HG03521 (cell line): ENCODE measurements at regions not wholly inside any gene's neighbourhood (a gene's known extent, or its start where the extent isn't known, plus 50 kb on each side); places are given as distances from the start of the nearest gene placed in this dataset.

Experiments
- ATAC-seq: cut with Tn5 transposase; IDR thresholded peaks from one replicate; pipeline ENCODE4 v1.9.1; 2021; ENCODE audit warnings: mild to moderate bottlenecking, moderate library complexity; ENCODE audit not compliant: unreplicated experiment

DNA sequence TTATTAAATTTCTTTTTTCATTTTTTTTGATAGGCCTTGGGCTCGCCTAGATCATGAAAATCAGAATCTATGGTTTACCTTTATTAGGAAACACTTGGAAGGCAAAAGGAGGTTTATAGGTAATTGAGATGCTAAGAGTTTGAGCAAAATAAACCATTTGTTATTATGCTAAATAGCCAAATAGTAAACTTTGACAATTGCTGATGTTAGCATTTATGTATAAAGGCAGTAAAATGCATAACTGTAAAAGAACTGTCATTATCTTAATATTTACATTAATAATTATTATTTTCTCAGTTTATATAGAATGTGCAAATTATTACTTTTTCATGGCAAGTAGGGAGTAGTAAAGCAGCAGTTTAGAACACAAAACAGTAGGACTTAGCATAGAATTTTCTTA is 1737.8 kb upstream of the PRR20A start:
- ATAC-seq, result no peak

DNA sequence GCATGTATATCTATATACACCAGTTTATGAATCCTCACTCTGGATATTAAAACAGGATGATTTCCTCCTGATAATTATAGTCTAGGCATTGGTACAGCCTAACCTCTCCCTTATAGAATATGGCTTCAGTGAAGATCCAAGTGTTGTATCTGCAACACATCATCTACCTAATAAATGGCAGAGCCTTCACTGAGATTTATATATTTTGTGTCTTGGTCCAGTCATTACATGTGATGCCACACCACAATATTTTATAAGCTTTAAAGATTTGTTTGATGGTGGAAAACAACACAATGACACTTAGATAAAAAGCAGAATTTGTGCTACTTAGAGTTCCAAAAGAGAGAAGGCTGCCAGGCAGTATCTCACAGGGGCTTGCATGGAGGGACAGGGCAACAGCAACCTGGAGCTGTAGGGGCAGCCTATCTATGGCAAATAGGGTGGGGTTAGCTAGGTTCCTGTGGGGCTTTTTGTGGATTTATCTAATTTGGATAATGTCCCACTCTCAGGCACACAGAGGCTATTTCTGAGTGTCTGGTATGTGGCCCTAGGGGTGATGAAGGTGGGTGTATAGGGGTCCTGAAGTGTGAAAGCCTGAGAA is 1736.7 kb upstream of the PRR20A start:
- ATAC-seq, result no peak

DNA sequence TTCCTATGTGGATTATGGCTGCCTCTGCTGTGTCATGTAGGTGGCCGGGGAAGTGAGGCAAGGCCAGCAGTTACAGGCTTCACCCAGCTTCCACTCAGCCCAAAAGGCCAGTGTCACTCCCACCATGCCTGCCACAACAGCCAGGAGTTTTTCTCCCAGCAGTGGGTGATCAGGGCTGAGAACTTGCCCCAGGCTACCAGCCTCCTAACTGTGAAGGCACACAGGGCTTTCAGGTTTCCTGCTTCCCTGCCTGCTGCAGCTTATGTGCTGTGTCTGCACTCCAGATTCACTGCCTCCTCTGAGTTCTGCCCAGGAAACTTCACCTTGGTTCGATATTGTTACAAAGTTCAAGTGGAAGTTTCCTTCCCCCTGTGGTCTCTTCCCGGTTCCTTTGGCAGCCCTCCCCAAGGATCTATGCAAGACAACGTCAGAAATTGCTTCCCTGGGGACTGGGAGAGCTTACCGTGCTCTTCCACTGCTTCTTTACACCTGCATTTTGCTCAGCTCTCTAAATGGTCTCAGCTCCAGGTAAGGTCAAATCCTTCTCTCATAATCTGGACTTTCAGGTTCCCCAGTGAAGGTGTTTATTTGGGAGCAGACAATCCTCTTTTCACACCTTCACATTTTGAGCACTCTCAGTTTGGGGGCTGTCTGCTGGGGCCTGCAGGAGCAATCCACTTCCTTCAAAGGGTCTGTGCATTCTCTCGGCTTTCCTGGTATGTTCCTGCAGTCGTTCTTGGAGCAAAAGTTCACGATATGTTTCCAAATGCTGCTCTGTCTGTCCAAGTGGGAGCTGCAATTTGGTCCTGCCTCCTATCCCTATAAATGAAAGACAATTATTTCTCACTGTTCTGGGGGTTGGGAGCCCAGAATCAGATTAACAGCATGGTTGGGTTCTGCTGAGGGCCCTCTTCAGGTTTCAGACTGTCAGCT is 1730.1 kb upstream of the PRR20A start:
- ATAC-seq, result no peak

DNA sequence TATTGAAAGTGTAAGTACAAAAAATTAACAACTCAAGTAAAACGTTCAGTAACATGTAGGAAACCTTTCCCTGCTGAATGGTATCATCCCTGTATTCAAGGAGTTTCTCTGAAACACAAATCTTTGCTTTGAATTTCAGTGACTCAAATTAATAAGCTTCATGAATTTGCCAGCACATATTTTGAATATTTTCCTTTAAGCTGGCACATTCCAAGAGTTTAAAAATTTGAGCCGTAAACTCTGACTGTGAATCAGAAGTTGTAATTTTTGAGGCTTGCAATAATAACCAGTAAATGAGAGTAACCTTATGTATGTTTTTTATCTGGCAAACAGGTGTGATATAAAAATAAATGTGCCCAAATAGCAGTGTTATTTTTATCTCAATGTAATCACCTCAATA is 1722.6 kb upstream of the PRR20A start:
- ATAC-seq, result no peak

DNA sequence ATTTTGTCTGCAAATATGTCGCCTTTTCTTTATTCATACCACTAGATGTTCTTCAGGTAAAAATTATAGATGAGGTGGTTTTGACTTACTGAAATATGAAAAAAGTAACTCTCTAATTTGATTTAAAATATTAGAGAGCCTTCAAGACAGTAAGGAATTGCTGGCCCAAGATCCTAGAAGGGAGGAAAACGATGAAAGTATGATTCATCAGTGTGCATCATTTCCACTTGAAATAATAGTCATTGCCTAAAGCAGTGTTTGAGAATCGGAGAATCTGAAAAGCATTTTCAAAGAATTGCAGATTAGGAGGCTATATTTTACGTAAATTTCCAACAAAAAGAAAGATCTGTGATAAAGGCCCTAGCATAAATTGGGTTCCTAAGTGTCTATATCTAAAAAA is 1707.9 kb upstream of the PRR20A start:
- no peak for ATAC-seq

DNA sequence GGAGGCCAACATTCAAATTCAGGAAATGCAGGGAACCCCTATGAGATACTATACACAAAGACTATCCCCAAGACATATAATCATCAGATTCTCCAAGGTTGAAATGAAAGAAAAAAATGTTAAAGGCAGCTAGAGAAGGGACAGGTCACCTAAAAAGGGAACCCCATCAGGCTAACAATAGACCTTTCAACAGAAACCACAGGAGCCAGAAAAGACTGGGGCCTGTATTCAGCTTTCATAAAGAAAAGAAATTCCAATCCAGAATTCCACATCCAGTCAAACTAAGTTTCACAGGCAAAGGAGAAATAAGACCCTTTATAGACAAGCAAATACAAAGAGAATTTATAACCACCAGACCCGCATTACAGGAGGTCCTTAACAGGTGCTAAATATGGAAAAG is 1703.6 kb upstream of the PRR20A start:
- no peak for ATAC-seq

DNA sequence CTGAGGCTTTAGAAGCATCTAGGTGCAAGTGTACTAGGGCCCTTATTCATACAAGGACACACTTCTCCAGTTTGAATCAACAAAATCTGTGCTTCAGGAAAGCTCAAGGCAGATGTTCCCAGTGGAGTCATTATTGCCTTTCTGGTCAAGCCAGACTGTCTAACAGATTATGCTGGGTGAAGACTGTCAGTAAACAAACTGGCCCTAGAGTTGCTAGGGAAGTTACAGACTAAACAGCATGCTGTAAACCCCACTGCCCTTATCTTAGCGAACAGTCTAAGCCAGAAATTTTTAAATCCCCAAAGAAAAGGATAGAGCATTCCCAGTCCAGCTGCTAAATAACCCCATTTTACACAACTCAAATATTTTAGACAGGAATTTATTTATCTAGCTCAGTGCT is 1701.3 kb upstream of the PRR20A start:
- ATAC-seq, result no peak

DNA sequence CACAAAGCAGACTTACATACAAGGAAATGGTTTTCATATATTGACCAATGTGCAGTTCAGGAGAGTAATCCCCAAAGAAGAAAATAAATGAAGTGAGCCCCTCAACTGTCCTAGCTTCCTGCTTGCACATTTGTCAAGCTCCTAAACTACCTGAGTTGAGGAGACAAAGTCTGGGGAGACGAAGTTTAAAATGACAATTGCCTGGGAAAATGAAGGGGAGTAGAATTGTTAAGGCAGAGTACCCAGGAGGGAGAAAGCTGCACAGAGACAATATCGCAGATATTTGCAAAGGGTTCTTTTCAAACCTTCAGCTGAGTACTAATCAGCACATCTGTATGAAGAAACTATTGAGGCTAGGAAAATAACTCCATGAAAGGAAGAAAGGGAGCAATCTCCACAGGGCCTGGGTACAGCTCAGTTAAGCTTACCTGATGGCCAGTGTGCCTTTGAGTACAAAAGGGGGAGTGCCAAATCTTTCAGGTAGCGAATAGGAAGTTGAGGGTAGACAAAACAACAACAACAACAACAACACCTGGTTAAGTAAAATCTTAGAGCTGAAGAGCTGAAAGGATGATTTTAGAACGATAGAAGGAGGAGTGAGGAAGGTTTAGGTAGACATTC is 1700.1 kb upstream of the PRR20A start:
- ATAC-seq, result no peak

DNA sequence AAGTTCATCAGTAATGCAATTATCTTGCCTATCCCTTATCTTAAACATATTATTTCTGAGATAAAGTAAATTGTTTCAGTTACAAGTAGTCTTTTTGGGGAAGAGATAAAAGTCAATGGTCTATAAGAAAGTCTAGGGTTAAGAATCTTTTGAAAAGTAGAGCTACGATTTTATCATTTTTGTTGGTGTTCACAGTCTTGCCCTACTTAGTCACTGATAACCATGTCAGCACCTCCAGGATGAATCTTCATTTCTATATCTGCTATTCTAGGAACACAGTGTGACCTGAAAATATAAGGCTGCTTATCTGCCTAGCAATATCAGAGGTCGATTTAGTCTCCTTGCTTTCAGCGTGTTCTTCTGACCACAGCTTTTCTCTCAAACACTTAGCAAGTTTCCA is 1676.5 kb upstream of the PRR20A start:
- no peak for ATAC-seq

DNA sequence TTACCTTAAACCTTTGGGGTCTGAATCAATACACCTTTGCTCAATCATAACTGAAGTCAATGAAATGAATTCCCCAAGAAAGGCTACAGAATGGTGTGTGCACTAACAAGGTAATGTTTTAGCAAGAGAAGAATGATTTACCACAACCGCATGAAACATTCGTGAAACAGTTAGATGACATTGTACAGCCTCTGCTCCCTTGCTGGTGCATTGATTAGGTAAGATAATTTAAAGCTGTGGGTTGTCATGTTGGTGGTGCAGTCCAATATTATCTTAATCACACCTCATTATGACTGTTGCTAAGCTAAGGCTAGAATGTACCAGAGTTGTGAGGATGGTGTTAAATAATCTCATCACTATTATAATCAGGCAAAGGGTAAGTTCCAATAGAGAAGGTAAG is 1673.2 kb upstream of the PRR20A start:
- no peak for ATAC-seq

DNA sequence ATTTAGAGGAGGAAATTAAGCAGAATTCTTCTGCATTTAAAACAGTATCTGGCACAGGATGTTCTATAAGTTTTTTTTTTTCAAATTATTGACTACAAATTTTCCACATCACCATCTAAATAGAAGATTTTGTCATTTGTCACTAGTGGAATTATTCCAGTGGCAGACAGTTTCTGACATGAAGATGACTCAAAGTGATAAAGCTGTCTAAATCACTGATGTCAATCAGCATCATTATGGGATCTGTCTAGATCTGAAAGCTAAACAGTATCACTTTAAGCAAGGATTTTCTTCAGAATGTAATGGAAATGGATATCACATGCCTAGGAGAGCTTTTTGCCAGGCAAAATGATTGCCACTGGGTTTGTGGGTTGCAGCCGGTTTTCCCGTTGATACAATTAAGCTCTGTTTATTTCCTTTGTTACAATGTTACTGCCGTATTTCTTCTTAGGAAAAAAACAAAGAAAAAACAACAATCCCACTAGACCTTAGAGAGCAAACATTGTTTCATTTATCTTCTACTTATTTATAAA is 1657.0 kb upstream of the PRR20A start:
- ATAC-seq, result no peak

DNA sequence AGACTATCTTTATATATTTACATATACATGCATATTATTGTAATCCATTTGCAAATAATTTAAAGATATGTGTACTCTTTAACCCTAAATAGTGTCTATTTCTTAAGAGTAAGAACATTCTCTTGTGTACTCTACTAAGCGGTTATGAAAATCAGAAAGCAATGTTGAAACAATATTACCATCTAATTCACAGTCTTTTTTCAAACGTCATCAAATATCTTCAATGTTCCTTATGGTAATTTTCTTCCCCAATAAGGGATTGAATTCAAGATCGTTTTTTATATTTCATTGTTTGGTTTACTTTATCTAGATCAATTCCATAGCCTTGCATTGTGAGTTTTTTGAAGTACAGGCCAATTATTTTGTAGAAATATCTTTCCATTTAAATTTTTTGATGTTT is 1647.4 kb upstream of the PRR20A start:
- no peak for ATAC-seq

DNA sequence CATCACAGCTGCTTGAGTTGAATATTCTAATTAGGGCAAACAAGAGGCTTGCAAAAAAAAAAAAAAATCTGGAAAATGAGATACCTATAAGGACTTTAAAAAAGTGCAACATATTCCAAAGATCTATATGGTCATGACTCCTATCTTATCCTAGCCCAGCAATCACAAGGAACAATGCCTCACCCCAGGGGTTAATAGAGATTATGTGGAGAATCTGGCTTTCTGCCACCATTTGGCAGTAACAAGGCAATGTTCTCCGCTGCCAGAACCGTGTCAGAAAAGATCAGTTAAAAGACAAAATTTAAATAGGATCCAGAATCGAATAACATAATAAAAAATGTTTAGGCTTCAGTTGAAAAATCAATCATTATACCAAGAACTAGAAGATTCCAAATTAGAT is 1643.2 kb upstream of the PRR20A start:
- ATAC-seq, result no peak

DNA sequence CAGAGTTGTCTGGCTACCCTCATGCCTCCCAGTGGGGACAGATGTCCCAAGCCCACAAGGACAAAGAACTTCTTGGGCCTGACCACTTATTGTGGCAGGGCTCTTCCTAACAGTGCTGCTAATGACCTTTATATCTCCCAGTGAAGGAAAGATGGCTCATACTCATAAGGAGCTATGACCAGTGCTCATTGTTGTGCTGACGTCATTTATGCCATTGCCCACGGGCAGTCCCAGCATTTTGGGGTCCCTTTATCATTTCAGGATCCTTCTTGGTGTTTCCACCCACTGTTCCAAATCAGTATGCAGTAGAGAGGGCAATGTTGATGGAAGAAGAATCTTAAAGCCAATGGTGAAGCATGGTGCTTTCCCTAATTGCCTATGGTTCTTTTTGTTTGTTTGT is 1640.0 kb upstream of the PRR20A start:
- ATAC-seq, result no peak

DNA sequence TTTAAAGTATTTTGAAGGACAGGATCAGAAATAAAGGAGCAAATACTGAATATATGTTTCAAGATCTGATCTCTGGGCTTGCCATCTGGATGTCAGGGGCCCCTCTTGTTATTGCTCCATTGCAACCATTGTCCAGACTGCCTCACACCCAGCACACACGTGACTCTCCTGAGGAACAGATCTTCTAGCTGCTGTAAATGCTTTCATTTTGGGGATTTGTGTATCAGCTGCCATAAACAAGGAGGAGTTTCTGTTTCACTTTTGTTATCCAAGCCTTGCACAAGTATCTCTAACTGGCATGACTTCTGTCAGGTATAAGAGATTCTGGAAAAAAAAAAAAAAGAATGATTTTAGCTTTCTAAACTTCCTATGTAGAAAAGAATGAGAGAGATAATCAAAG is 1624.1 kb upstream of the PRR20A start:
- ATAC-seq, result no peak

DNA sequence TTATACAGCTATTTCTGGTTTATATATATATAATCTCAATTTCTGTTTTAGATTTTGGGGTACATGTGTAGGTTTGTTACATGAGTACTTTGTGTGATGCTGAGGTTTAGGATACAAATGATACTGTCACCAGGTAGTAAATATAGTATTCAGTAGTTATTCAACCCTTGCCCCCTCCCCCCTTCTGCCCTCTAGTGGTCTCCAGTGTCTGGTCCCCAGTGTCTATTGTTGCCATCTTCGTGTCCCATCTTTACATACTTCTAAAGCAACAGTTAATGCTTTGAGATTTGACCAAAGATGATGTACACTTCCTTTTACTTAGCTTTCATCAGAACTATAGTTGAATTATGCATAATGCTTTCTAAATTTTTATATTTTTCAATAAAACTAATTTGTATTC is 1623.4 kb upstream of the PRR20A start:
- ATAC-seq, result no peak

DNA sequence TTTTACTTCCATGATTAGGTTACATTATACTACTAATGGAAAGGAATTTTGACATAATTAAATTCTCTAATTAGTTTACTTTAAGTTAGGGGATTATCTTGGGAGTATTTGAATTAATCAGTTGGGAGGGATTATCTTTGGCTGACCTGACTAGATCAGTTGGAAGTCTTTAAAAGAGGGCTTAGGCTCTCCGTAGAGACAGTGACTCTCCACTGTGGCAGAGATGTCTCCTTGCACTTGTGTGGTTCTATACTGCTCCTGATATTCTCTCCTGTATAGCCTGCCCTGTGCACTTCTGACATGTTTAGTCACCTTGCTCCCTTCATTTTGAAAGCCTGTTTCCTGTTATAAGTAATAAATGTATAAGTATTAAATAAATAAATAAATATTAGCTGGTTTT is 1612.3 kb upstream of the PRR20A start:
- ATAC-seq, result no peak

DNA sequence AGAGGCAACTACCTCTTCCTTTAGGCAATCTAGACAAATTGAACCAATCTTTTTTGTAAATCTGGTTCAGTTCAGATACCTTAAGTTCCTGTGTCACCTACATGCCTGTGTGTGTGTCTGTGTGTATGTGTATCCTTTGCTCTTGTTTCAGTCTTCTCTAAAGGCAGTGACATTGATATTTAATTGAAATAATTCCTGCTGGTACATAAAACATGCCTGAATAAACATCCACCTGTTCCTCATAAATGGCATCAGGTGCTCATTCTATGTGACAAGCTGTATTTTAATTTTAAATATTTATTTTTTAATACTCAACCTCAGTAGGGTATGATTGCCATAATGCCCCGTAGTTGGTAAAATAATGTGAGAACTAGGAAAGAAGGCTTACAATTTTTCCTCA is 1606.4 kb upstream of the PRR20A start:
- no peak for ATAC-seq

DNA sequence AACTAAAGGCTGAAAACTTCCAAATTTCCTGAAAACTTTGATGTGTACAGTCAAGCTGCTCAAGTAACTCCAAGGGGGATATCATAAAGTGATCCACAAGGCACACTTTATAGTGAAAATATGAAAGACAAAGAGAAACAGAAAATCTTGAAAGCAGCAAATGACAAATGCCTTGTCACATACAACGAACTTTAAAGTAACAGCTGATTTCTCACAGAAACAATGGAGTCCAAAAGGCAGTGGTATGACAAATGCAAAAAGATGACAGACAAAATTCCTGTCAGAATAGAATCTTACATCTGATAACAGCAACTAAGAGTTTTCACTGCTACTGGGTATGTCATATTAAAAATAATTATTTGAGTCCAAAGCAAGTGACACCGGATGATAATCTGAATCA is 1602.3 kb upstream of the PRR20A start:
- no peak for ATAC-seq

DNA sequence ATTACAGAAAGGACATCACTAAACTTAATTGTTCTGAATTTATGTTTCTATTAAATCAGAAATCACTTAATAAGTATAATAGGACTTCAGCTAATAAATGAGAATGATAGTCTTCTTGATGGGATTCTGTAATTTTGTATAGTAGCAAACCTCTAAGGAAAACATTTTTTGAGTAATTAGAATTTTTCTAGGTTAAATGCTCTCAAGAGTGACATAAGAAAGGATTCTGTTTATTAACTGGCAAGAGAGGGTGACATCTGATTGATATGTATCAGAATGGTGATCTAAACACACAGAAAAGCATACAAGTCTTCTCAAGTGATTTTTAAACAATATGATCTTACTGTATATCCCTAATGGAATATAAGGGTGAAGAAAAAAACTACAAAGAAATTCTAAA is 1597.7 kb upstream of the PRR20A start:
- no peak for ATAC-seq

DNA sequence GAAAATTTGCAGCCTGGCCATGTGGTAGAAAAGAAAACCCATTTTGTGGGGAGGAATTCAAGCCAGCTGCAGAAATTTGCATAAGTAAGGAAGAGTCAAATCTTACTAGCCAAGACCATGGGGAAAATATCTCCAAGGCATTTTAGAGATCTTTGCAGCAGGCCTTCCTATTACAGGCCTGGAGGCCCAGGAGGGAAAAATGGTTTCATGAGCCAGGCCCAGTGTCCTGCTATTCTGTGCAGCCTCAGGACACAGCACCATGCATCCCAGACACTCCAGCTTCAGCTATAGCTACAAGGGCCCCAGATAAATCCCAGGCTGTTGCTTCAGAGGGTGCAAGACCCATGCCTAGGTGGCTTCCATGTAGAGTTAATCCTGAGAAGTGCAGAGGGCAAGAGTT is 1590.1 kb upstream of the PRR20A start:
- ATAC-seq, result no peak

DNA sequence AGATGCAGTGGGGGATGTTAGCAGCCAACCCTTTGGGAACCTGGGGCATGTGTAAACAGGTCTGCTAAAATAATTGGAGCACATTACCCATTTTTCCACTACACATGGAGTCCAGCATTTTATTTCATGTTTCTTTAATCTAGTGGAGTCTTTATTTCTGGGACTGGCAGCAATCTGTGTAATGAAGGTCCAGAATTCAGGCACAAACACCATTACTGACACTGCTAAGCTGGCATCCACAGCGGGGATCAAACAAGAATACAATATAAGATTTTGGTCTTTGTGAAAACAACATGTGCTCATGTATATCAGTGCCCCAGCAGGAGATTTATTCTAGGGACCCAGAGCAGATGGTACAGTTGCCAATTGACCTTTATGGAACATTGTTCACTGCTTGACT is 1587.0 kb upstream of the PRR20A start:
- no peak for ATAC-seq
